HepG2 (cell line): ENCODE measurements at regions not wholly inside any gene's neighbourhood (a gene's known extent, or its start where the extent isn't known, plus 50 kb on each side); places are given as distances from the start of the nearest gene placed in this dataset.

Source experiments
- ATAC-seq: fragments of 200-7000 bp; cut with Tn5 transposase; 3 replicates; pipeline ENCODE4 v1.9.1; 2020; ENCODE audit warnings: mild to moderate bottlenecking, moderate library complexity
- BruUV-seq: library from RNA; stranded (reverse); fragments of 400-500 nt; replicated peaks from 2 replicates; lab custom pipeline; 2021; lab: Mats Ljungman, UMichigan
- CTCF ChIA-PET: fragments of 300-600 bp; formaldehyde crosslinking; extraction: SDS; loops from one replicate; lab custom pipeline; 2021; ENCODE audit warnings: low total read pairs, inconsistent platforms, low intra/inter-chr PET ratio; lab: Yijun Ruan, JAX
- POLR2A ChIA-PET: fragments of 350-600 bp; sonication (Branson Sonifier 250); formaldehyde crosslinking; loops from one replicate; lab custom pipeline; 2020; ENCODE audit warnings: antibody characterized with exemption, inconsistent platforms; lab: Yijun Ruan, JAX
- DNase-seq: peaks from one replicate; pipeline ENCODE4 v3.0.0-alpha.2; 2015; ENCODE audit warnings: low spot score
- FAIRE-seq: peaks from 3 replicates; lab custom pipeline; 2011; peaks lifted over from hg19 to GRCh38; lab: Jason Lieb, UNC
- H2AFZ ChIP-seq: one replicate; pipeline ENCODE4 v1.6.1; 2011; ENCODE audit warnings: low read length, inconsistent platforms
- H3K27ac ChIP-seq: fragments of 300-600 bp; 3 replicates; pipeline ENCODE4 v1.8.0; 2011; ENCODE audit warnings: mixed run types, mild to moderate bottlenecking, mixed read lengths, low read length, inconsistent platforms; ENCODE audit not compliant: insufficient read depth; ENCODE audit errors: extremely low read length
- H3K27me3 ChIP-seq, 2 experiments: fragments of 200-600 bp in 1 of 2; 2 replicates in 1 of 2; 3 replicates in 1 of 2; pipeline versions ENCODE4 v1.6.0 to v1.8.0; 2011; ENCODE audit warnings: low read length in 2 of 2, mild to moderate bottlenecking in 2 of 2, moderate library complexity in 2 of 2, inconsistent platforms in 1 of 2; ENCODE audit not compliant: insufficient read depth in 2 of 2, control insufficient read depth in 1 of 2
- H3K36me3 ChIP-seq, 2 experiments: fragments of 200-600 bp in 1 of 2; replicated peaks in 1 of 2; 2 replicates in 1 of 2; 3 replicates in 1 of 2; pipeline versions ENCODE4 v1.5.1 to v1.8.0; 2011; ENCODE audit warnings: low read length in 2 of 2, inconsistent platforms in 1 of 2; ENCODE audit not compliant: insufficient read depth in 2 of 2, control insufficient read depth in 1 of 2
- H3K4me1 ChIP-seq: 2 replicates; pipeline ENCODE4 v1.5.1; 2012; ENCODE audit warnings: low read length, inconsistent platforms; ENCODE audit not compliant: insufficient read depth
- H3K4me2 ChIP-seq: 2 replicates; pipeline ENCODE4 v1.6.0; 2011; ENCODE audit warnings: low read depth, low read length, inconsistent platforms
- H3K4me3 ChIP-seq, 3 experiments: fragments of 200-600 bp in 1 of 3; sonication (generic), shearing (Covaris generic) in 1 of 3; replicated peaks in 1 of 3; 2 replicates each; pipeline ENCODE4 v1.5.1; 2011 to 2016; ENCODE audit warnings: low read length in 3 of 3, inconsistent platforms in 2 of 3, low read depth in 2 of 3, mild to moderate bottlenecking in 2 of 3, control low read depth in 1 of 3, mixed read lengths in 1 of 3; ENCODE audit not compliant: insufficient read depth in 1 of 3
- H3K79me2 ChIP-seq: one replicate; pipeline ENCODE4 v1.6.1; 2011; ENCODE audit warnings: low read length, inconsistent platforms; ENCODE audit not compliant: insufficient read depth
- H3K9ac ChIP-seq: 2 replicates; pipeline ENCODE4 v1.6.0; 2011; ENCODE audit warnings: mild to moderate bottlenecking, low read depth, low read length, inconsistent platforms; ENCODE audit not compliant: insufficient read depth
- H3K9me3 ChIP-seq: 2 replicates; pipeline ENCODE4 v1.5.1; 2012; ENCODE audit warnings: mild to moderate bottlenecking, low read length
- H4K20me1 ChIP-seq: 2 replicates; pipeline ENCODE4 v1.6.0; 2011; ENCODE audit warnings: inconsistent platforms, mild to moderate bottlenecking, low read length, moderate library complexity; ENCODE audit not compliant: insufficient read depth
- ATF6 ChIP-seq: sonication (generic); formaldehyde crosslinking; conservative IDR thresholded peaks from 2 replicates; pipeline ENCODE4 v1.4.0; 2020; ENCODE audit warnings: missing genetic modification reagents
- ATF7 ChIP-seq, 2 experiments: fragments of 450-650 bp in 1 of 2; sonication (generic) in 1 of 2; formaldehyde crosslinking in 1 of 2; IDR thresholded peaks; 2 replicates each; pipeline versions ENCODE4 v1.4.0 to v1.6.1; 2016 to 2020; ENCODE audit warnings: antibody characterized with exemption in 1 of 2, mild to moderate bottlenecking in 1 of 2, missing genetic modification reagents in 1 of 2
- CREB1 ChIP-seq, 2 experiments: fragments of 450-650 bp in 1 of 2; IDR thresholded peaks; 2 replicates each; pipeline ENCODE4 v1.6.1; 2016 to 2017; ENCODE audit warnings: control low read depth in 1 of 2, mild to moderate bottlenecking in 1 of 2, missing compliant biosample characterization in 1 of 2, missing genetic modification characterization in 1 of 2
- FOXC1 ChIP-seq: sonication (generic); formaldehyde crosslinking; IDR thresholded peaks from 2 replicates; pipeline ENCODE4 v1.8.0; 2022; ENCODE audit warnings: mild to moderate bottlenecking, missing genetic modification reagents, borderline replicate concordance
- ZNF768 ChIP-seq: sonication (generic); formaldehyde crosslinking; IDR thresholded peaks from 2 replicates; pipeline ENCODE4 v1.4.0; 2020; ENCODE audit warnings: missing genetic modification reagents
- WGBS: methylation state at CpG from one replicate; pipeline ENCODE4 v1.1.6; 2017; ENCODE audit warnings: low lambda C conversion rate; 5-methylcytosine and 5-hydroxymethylcytosine counted together
- in situ Hi-C: cut with HindIII; loops from 2 replicates; pipeline ENCODE4 v1.10.0; 2017; ENCODE audit warnings: low pct_unique_long_range_greater_than_20kb; ENCODE audit not compliant: extremely low pct_ligation_motif_present
- intact Hi-C: fragments of 100-400 bp; cut with micrococcal nuclease; formaldehyde crosslinking; loops from one replicate; pipeline ENCODE4 v1.10.0; 2022; ENCODE audit not compliant: unreplicated experiment

GRCh38 chr12:111249757-111250156, 119.1 kb downstream of the PHETA1 start:
- DNase-seq (no peak), FAIRE-seq (no peak), ATAC-seq (no peak)
- 20% methylated on average over 6 of the region's 6 CpGs for WGBS
- H3K4me2 ChIP-seq: no peak overlapping the region
- CTCF ChIA-PET: no interaction called here
- peaks cover 3 to 44% of the 10 kb centered on the region in 2 experiments; a peak in 4 of 5 replicates for H3K27me3 ChIP-seq
- in situ Hi-C loops (no loop called here), intact Hi-C loops (no loop called here)
- H3K79me2 ChIP-seq: no peaks in the 10 kb centered on the region
- no peak overlapping the region for H3K27ac ChIP-seq
- H3K36me3 ChIP-seq: no peaks in the 10 kb centered on the region
- H3K9ac ChIP-seq: no peak overlapping the region
- no peaks in the 10 kb centered on the region for H3K4me1 ChIP-seq
- H3K9me3 ChIP-seq: no peaks in the 10 kb centered on the region
- H2AFZ ChIP-seq: no peak overlapping the region
- H4K20me1 ChIP-seq: no peaks in the 10 kb centered on the region
- POLR2A ChIA-PET: no interaction called here
- TF ChIP-seq CREB1 (IDR thresholded peaks at IDR 0.05) (0 out of 2 replicates have a peak, but pooled peaks have one; percentile 11), CREB1 (CRISPR knock-in tag; IDR thresholded peaks at IDR 0.05) (no peak), FOXC1 (CRISPR knock-in tag) (no peak), ATF7 (IDR thresholded peaks at IDR 0.05) (peak; percentile 42), ATF7 (CRISPR knock-in tag; IDR thresholded peaks at IDR 0.05) (no peak)
- no peak overlapping the region for H3K4me3 ChIP-seq
- BruUV-seq: no TSS peak

- in situ Hi-C loops (no loop called here), intact Hi-C loops (no loop called here)
- Histone ChIP-seq H3K4me2 (no peak overlapping the region), H3K4me3 (no peak overlapping the region), H3K79me2 (no peaks in the 10 kb centered on the region), H3K9me3 (no peaks in the 10 kb centered on the region), H2AFZ (no peak overlapping the region), H3K27me3 (peaks cover 3 to 44% of the 10 kb centered on the region in 2 experiments; a peak in 4 of 5 replicates), H3K36me3 (no peaks in the 10 kb centered on the region), H3K9ac (no peak overlapping the region), H3K27ac (no peak overlapping the region), H3K4me1 (no peaks in the 10 kb centered on the region), H4K20me1 (no peaks in the 10 kb centered on the region)
- peak; percentile 37; the same call in 1 of the 2 replicates for TF ChIP-seq ZNF768 (CRISPR knock-in tag)
- no peak for TF ChIP-seq ATF6
- DNase-seq (no peak), FAIRE-seq (no peak), ATAC-seq (no peak)
- WGBS: 11% methylated on average over 7 of the region's 10 CpGs
- BruUV-seq: no TSS peak
- ChIA-PET POLR2A (no interaction called here), CTCF (no interaction called here)
These were observed 119.9 kb downstream of the PHETA1 start for GRCh38 chr12:111249018-111249370.
